HCT116 (cell line): ENCODE measurements at regions not wholly inside any gene's neighbourhood (a gene's known extent, or its start where the extent isn't known, plus 50 kb on each side); places are given as distances from the start of the nearest gene placed in this dataset.

Experiments
- ATAC-seq: fragments of 200-7000 bp; cut with Tn5 transposase; 2 replicates; pipeline ENCODE4 v1.9.1; 2020; ENCODE audit warnings: mild to moderate bottlenecking, moderate library complexity
- BruUV-seq: library from RNA; stranded (reverse); fragments of 400-500 nt; replicated peaks from 2 replicates; lab custom pipeline; 2021; lab: Mats Ljungman, UMichigan
- CTCF ChIA-PET: fragments of 300-600 bp; sonication (Branson Sonifier 250); formaldehyde crosslinking; loops from one replicate; lab custom pipeline; 2021; ENCODE audit warnings: antibody characterized with exemption; lab: Charles Lee
- POLR2A ChIA-PET: fragments of 300-600, 350-600 bp; sonication (Branson Sonifier 250); formaldehyde crosslinking; loops from one replicate; lab custom pipeline; 2021; ENCODE audit warnings: antibody characterized with exemption; lab: Charles Lee
- RAD21 ChIA-PET, 2 experiments: fragments of 300-600 bp; sonication (Branson Sonifier 250); formaldehyde crosslinking; loops; one replicate each; lab custom pipeline; 2023; ENCODE audit warnings: low total read pairs in 2 of 2; ENCODE audit not compliant: uncharacterized antibody in 2 of 2, unreplicated experiment in 2 of 2, low non-redundant PET in 1 of 2; lab: Charles Lee
- DNase-seq: peaks from one replicate; pipeline ENCODE4 v3.0.0-alpha.2; 2010; ENCODE audit warnings: low read depth, low spot score
- H2AFZ ChIP-seq: fragments of 200-600 bp; shearing (Covaris generic), sonication (generic); 2 replicates; pipeline ENCODE4 v1.6.1; 2017; ENCODE audit warnings: low read depth, mixed run types, mixed read lengths, antibody characterized with exemption, low read length; ENCODE audit not compliant: poor library complexity, severe bottlenecking
- H3K27ac ChIP-seq: 2 replicates; pipeline ENCODE4 v1.5.1; 2012; ENCODE audit warnings: low read depth, low read length
- H3K27me3 ChIP-seq: fragments of 200-600 bp; sonication (generic); 2 replicates; pipeline ENCODE4 v1.6.1; 2016; ENCODE audit warnings: mixed run types, low read length, mixed read lengths; ENCODE audit not compliant: insufficient read depth
- H3K36me3 ChIP-seq, 2 experiments: fragments of 200-500 bp in 1 of 2; fragments of 200-600 bp in 1 of 2; sonication (Bioruptor generic) in 1 of 2; sonication (generic) in 1 of 2; 2 replicates each; pipeline versions ENCODE4 v1.5.1 to v1.6.1; 2014 to 2016; ENCODE audit warnings: low read length in 2 of 2, inconsistent platforms in 1 of 2, mixed read lengths in 1 of 2, mixed run types in 1 of 2; ENCODE audit not compliant: insufficient read depth in 2 of 2, control insufficient read depth in 1 of 2
- H3K4me1 ChIP-seq, 2 experiments: fragments of 200-600 bp in 1 of 2; sonication (generic) in 1 of 2; 2 replicates each; pipeline versions ENCODE4 v1.5.1 to v1.6.1; 2012 to 2017; ENCODE audit warnings: low read length in 2 of 2, inconsistent platforms in 1 of 2, mild to moderate bottlenecking in 1 of 2, mixed read lengths in 1 of 2, mixed run types in 1 of 2, moderate library complexity in 1 of 2; ENCODE audit not compliant: insufficient read depth in 2 of 2, control insufficient read depth in 1 of 2
- H3K4me2 ChIP-seq: fragments of 200-600 bp; sonication (generic); 2 replicates; pipeline ENCODE4 v1.6.1; 2017; ENCODE audit warnings: mixed run types, low read length, mixed read lengths
- H3K4me3 ChIP-seq, 2 experiments: fragments of 200-600 bp in 1 of 2; sonication (generic) in 1 of 2; replicated peaks in 1 of 2; 2 replicates each; pipeline ENCODE4 v1.5.1; 2011 to 2016; ENCODE audit warnings: low read length in 2 of 2, control low read depth in 1 of 2, low read depth in 1 of 2, mild to moderate bottlenecking in 1 of 2, mixed read lengths in 1 of 2, mixed run types in 1 of 2
- H3K79me2 ChIP-seq: fragments of 200-600 bp; sonication (generic); 2 replicates; pipeline ENCODE4 v1.6.1; 2017; ENCODE audit warnings: mild to moderate bottlenecking, mixed run types, low read length, moderate library complexity, mixed read lengths; ENCODE audit not compliant: insufficient read depth
- H3K9ac ChIP-seq: fragments of 200-600 bp; sonication (generic); 2 replicates; pipeline ENCODE4 v1.6.1; 2016; ENCODE audit warnings: low read length, mixed read lengths
- H3K9me2 ChIP-seq: fragments of 200-600 bp; sonication (generic), shearing (Covaris generic); 2 replicates; pipeline ENCODE4 v1.6.1; 2017; ENCODE audit warnings: mixed run types, mild to moderate bottlenecking, moderate library complexity; ENCODE audit not compliant: insufficient read depth
- H3K9me3 ChIP-seq, 2 experiments: fragments of 200-500 bp in 1 of 2; fragments of 200-600 bp in 1 of 2; sonication (Bioruptor generic) in 1 of 2; sonication (generic) in 1 of 2; 2 replicates each; pipeline ENCODE4 v1.6.1; 2014 to 2017; ENCODE audit warnings: low read length in 2 of 2, mixed read lengths in 2 of 2, inconsistent platforms in 1 of 2, low read depth in 1 of 2, mild to moderate bottlenecking in 1 of 2, mixed run types in 1 of 2, moderate library complexity in 1 of 2; ENCODE audit not compliant: control insufficient read depth in 1 of 2, insufficient read depth in 1 of 2
- H4K20me1 ChIP-seq: fragments of 200-600 bp; sonication (generic), shearing (Covaris generic); 2 replicates; pipeline ENCODE4 v1.6.1; 2017; ENCODE audit warnings: mixed run types, mild to moderate bottlenecking, moderate library complexity; ENCODE audit not compliant: insufficient read depth
- CBX3 ChIP-seq: IDR thresholded peaks from 2 replicates; pipeline ENCODE4 v1.6.1; 2012; ENCODE audit warnings: low read depth
- ELF1 ChIP-seq: IDR thresholded peaks from 2 replicates; pipeline ENCODE4 v1.6.1; 2012; ENCODE audit warnings: low read depth, borderline replicate concordance
- JUND ChIP-seq: IDR thresholded peaks from 2 replicates; pipeline ENCODE4 v1.6.1; 2012
- MAX ChIP-seq: IDR thresholded peaks from 2 replicates; pipeline ENCODE4 v1.6.1; 2012
- POLR2A ChIP-seq: IDR thresholded peaks from 2 replicates; pipeline ENCODE4 v1.7.0; 2011; ENCODE audit warnings: borderline replicate concordance; ENCODE audit not compliant: insufficient read depth, insufficient read length; ENCODE audit errors: extremely low read depth
- RAD21 ChIP-seq: IDR thresholded peaks from 2 replicates; pipeline ENCODE4 v1.6.1; 2012; ENCODE audit warnings: low read depth, mild to moderate bottlenecking
- REST ChIP-seq: IDR thresholded peaks from 2 replicates; pipeline ENCODE4 v1.6.1; 2012; ENCODE audit warnings: low read depth
- SP1 ChIP-seq: IDR thresholded peaks from 2 replicates; pipeline ENCODE4 v1.6.1; 2012; ENCODE audit warnings: low read depth
- TCF7L2 ChIP-seq: IDR thresholded peaks from 2 replicates; pipeline ENCODE4 v1.7.0; 2011; ENCODE audit warnings: borderline replicate concordance, inconsistent platforms; ENCODE audit not compliant: insufficient read depth, insufficient read length; ENCODE audit errors: extremely low read depth
- ZNF274 ChIP-seq: fragments of 200-500 bp; sonication (Bioruptor generic); IDR thresholded peaks from 2 replicates; pipeline ENCODE4 v1.6.1; 2014; ENCODE audit warnings: mild to moderate bottlenecking, low read depth, low read length, inconsistent platforms
- intact Hi-C: fragments of 100-400 bp; cut with micrococcal nuclease; formaldehyde crosslinking; loops from 2 replicates; pipeline ENCODE4 v1.10.0; 2022

GRCh38 chr3:71887256-71887655 lies 102.3 kb upstream of the PROK2 start:
- no peaks in the 10 kb centered on the region for H3K9me3 ChIP-seq
- no peak for ATAC-seq
- H3K27me3 ChIP-seq = peaks cover 22% of the 10 kb centered on the region; the same call in 1 of the 2 replicates
- H3K36me3 ChIP-seq = no peaks in the 10 kb centered on the region
- ChIA-PET POLR2A (no interaction called here), CTCF (no interaction called here)
- TF ChIP-seq SP1 (no peak), JUND (no peak), ZNF274 (no peak), ELF1 (no peak), REST (no peak), CBX3 (no peak), TCF7L2 (no peak), MAX (no peak), RAD21 (no peak), POLR2A (no peak)
- TF ChIP-seq, all 23 proteins: peak for 0
- no peaks in the 10 kb centered on the region for H4K20me1 ChIP-seq
- RAD21 ChIA-PET = no interaction called here
- H3K27ac ChIP-seq = no peak overlapping the region
- H3K4me3 ChIP-seq = no peak overlapping the region
- no peaks in the 10 kb centered on the region for H3K79me2 ChIP-seq
- H3K4me2 ChIP-seq = no peak overlapping the region
- H2AFZ ChIP-seq = no peak overlapping the region
- no peak overlapping the region for H3K9ac ChIP-seq
- intact Hi-C loops = no loop called here
- no peaks in the 10 kb centered on the region for H3K9me2 ChIP-seq
- no TSS peak for BruUV-seq
- no peaks in the 10 kb centered on the region for H3K4me1 ChIP-seq
- no peak for DNase-seq
